GM13977 (cell line): ENCODE measurements at regions not wholly inside any gene's neighbourhood (a gene's known extent, or its start where the extent isn't known, plus 50 kb on each side); places are given as distances from the start of the nearest gene placed in this dataset.

Experiments used
- DNase-seq: peaks from one replicate; pipeline ENCODE4 v3.0.0; 2012; ENCODE audit warnings: low spot score
- CTCF ChIP-seq: IDR thresholded peaks from 2 replicates; pipeline ENCODE4 v1.5.1; 2012; ENCODE audit warnings: mild to moderate bottlenecking, control low read depth; ENCODE audit not compliant: insufficient read depth; ENCODE audit errors: extremely low read depth, missing control alignments
- in situ Hi-C: fragments of 300-500 bp; cut with MboI; formaldehyde crosslinking; loops from one replicate; pipeline ENCODE4 v1.12.0; 2022; ENCODE audit warnings: low sequenced_read_pairs, low pct_unique_long_range_greater_than_20kb, mixed read lengths, inconsistent platforms; ENCODE audit not compliant: unreplicated experiment

DNA sequence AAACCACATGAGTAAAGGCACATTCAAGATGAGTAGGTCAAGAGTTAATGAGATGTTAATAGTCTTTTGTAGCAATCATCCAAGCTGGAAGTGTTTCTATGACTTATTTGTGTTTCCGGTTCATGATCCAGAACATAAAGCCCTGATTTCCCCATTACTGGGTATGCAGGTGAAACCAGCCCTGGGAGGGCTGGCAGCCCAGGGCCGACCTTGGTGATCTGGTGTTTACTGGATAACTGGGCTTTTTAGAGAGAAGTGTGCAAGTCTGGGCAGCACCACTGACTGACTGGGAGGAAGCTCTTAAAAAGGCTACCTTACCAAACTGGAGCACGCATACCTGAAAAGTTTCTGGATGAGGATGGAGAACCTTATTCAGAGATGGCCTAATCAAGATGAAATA, 431.6 kb upstream of the VRK2 start:
- in situ Hi-C loops = no loop called here
- no peak for DNase-seq
- TF ChIP-seq CTCF = no peak

- TF ChIP-seq CTCF = no peak
- no peak for DNase-seq
- in situ Hi-C loops = no loop called here
These were observed 430.6 kb upstream of the VRK2 start for GRCh38 chr2:57615855-57616556.

- DNase-seq = no peak
- TF ChIP-seq CTCF = no peak
- in situ Hi-C loops = no loop called here
These were observed 429.3 kb upstream of the VRK2 start for GRCh38 chr2:57617318-57617717.

- in situ Hi-C loops = no loop called here
- DNase-seq = no peak
- no peak for TF ChIP-seq CTCF
These were observed 425.4 kb upstream of the VRK2 start for GRCh38 chr2:57621122-57621663.

DNA sequence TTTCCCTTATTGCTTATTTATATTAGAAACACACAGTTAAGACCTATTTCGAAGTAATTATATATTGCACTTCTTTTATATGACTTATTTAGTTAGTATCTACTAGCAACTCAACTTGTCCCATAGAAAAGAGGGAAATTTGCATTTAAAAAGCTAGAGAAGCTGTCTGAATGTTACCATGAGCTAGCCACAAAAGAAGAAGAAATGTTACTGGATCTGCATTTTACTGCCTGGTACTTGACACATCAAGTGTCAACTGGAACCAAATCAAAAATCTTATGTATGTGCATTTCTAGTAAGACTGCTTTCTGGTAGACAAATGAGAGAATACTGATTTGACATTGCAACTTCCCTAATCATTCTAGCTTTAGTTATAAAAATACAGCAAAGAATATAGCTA, 424.6 kb upstream of the VRK2 start:
- no peak for TF ChIP-seq CTCF
- in situ Hi-C loops = no loop called here
- DNase-seq = no peak

GRCh38 chr2:57656198-57656597, 390.4 kb upstream of the VRK2 start:
- DNase-seq = no peak
- in situ Hi-C loops = no loop called here
- TF ChIP-seq CTCF = no peak
